Kidney tubule cell (primary cell): ENCODE measurements at regions not wholly inside any gene's neighbourhood (a gene's known extent, or its start where the extent isn't known, plus 50 kb on each side); places are given as distances from the start of the nearest gene placed in this dataset.
A peak's percentile ranks its signal among the peaks of the same experiment; 100 is the strongest.

Source experiments
- DNase-seq: peaks from one replicate; pipeline ENCODE4 v3.0.0-alpha.2; 2018; ENCODE audit warnings: low spot score

DNA sequence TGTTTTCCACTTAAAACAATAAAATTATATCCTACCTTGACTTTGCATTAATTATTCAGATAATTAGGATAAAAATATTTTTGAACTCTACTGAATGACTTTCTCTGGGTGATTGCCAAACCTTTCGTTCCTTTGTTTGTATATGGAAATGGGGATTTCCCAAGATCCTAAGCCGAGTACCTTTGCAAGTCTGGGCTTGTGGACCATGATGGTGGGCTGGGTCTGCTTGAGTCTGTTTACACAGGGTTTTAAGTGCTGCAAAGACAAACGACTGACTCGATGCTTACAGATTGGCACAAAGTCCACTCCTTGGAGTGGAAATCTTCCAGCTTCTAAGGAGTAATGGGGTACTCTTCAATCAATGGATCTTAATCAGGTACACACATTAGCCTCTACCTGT, 659.5 kb downstream of the TSN start:
- DNase-seq = peak; percentile 33

- no peak for DNase-seq
These were observed 661.7 kb downstream of the TSN start for GRCh38 chr2:122417114-122417513.

DNA sequence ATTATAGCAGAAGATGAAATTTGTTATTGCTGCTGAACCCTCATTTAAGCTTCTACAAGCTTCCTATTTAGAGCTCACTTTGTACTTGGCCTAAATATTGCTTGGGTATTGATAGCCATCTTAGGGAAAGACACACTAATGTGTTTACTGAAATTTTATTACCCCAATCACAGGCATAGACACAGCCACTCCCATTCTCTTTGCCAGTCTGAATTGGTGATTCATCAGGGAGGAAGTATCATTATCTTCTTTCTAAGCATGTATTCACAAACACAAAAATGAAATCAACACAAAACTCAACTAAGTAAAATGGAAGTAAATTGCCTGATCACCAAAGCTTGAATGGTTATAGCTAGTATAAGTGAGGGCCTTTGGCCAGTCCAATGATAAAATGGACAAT, 666.3 kb downstream of the TSN start:
- DNase-seq = no peak

DNA sequence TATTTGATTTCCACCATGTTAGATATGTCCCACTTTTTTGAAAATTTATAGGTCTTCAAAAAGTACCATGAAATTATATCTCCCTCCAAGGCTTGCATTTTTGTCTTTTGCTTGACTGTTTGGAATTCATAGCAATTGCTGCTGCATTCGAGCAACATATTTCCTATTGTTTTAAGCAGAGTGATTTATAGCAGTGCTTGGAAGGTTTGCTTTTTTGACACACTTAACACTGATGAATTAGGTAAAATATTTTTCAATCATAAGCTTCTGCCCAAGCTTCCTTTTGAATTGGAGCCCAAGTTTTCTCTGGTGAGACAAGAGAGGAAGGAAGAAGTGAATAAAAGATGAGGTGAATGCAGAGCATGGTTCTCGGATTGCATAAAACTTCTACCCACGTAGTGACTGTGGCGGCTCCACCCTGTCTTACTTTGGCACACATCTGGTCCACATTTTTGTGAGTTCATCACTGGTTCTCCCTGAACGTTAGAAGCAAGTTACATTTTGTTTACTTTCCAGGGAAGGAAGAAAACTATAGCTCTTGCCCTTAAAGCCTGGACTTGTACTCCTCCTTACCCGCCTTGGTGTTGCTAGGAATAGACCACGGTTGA, 667.0 kb downstream of the TSN start:
- DNase-seq = no peak

DNA sequence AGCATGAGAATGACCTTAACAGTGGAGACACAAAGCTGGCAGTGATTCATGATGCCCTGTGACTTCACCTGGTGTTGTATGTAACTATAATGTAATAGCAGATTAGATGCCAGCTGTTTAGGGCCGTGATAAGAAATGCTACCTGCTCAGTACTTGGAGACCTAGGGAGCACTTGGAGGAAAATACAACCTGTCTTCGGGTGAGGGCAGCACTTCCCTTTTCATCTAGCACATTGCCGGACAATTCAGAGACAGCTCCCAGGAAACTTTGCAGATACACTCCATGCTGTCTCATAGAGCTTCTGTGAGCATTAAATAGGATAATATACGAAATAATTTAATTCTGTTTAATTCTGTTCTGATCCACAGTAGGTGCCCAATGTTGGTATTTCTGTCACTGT, 668.5 kb downstream of the TSN start:
- DNase-seq = no peak

- DNase-seq = peak; percentile 95
These were observed 677.8 kb downstream of the TSN start for GRCh38 chr2:122433123-122433754.

DNA sequence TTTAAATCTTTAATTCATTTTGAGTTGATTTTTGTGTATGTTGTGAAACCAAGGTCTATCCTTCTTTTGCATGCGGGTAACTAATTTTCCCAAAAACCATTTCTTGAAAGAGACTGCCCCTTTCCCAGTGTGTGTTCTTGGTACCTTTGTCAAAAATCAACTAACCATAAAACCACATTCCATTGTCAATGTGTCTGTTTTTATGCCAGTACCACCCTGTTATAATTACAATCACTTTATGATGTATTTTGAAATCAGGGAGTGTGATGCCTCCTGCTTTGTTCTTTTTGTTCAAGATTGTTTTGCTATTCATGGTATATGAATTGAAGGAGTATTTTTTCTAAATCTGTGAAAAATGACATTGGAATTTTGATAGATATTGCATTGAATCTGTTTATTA, 689.6 kb downstream of the TSN start:
- no peak for DNase-seq

DNA sequence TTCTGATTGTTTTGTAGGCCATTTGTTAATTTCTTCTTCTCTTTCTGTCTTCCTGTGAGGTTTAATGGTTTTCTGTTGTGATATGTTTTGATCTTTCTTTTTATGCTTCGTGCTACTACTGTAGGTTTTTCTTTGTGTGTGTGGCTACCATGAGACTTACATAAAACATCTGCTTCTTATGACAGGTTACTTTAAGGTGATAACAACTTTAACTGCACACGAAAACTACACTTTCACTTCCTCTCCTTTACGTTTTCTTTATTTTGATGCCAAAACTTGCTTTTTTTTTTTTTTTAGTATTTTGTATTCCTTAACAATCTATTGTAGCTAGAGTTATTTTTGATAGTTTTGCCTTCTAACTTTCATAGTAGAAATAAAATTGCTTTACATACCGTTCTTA, 691.3 kb downstream of the TSN start:
- no peak for DNase-seq

GRCh38 chr2:122447237-122447636, 691.8 kb downstream of the TSN start:
- DNase-seq = no peak

GRCh38 chr2:122451040-122451439, 695.6 kb downstream of the TSN start:
- peak; percentile 59 for DNase-seq

DNA sequence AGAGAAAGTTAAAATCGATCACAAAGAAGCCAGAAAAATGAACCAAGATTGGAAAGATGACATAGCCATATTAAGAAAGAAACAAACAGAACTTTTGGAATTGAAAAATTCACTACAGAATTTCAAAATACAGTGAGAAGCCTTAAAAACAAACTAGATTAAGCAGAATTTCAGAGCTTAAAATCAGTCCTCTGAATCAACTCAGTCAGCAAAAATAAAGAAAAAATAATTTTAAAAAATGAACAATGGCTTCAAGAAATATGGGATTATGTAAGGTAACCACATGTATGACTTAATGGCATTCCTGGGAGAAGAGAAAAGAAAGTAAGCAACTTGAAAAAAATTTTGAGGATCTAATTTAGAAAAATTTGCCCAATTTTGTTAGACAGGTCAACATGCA, 696.2 kb downstream of the TSN start:
- no peak for DNase-seq

DNA sequence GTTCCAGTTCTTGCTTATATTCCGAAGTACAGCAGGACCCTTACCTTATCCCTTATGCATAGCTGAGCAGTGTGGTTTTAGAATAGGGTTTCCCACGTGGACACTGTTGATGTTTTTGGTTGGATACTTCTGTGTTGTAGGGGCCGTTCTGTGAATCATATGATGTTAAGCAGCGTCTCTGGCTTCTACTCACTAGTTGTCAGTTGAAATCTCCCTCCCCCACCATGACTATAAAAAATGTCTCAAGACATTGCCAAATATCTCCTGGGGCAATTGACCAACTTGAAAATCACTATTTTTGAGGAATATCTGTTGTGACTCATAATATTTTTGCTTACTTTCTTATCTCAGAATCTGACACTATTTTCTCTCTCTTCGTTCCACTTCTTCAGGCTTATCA, 713.7 kb downstream of the TSN start:
- no peak for DNase-seq

GRCh38 chr2:122471753-122472152, 716.3 kb downstream of the TSN start:
- no peak for DNase-seq

- no peak for DNase-seq
These were observed 722.7 kb downstream of the TSN start for GRCh38 chr2:122478117-122478516.

- no peak for DNase-seq
These were observed 723.3 kb downstream of the TSN start for GRCh38 chr2:122478771-122479170.

DNA sequence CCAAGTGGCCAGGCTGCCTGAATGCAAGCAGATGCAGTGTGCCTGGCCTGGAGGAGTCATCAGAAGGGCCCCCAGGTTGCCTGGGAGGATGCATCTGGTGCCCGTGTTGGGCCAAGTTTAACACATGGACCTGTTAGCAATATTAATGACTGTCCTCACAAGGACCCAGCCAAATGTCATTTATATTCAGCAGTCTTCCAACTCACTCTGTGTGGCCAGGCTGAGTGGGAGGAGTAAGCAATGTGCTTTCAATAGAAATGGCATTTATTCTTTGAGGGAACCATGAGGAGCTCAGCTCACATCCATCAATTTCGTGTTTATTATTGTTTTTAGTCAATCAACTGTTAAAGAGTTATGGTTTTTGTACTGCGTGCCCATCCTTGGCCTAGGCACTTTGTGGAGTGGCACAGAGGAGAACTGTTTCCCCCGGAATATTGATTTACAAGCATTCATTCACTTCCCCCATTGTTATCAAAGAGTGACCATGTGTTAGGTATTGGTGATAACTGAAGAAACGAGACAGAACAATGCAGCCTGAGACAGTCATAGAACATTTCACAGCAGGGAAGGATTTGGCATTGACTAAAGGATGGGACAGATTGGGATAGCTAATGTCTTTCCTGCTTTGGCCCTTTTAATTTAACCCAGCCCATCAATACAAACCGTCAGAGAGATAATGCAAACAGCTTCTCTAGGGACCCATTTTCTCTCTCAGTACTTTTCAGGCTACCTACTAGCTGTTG, 725.2 kb downstream of the TSN start:
- no peak for DNase-seq

DNA sequence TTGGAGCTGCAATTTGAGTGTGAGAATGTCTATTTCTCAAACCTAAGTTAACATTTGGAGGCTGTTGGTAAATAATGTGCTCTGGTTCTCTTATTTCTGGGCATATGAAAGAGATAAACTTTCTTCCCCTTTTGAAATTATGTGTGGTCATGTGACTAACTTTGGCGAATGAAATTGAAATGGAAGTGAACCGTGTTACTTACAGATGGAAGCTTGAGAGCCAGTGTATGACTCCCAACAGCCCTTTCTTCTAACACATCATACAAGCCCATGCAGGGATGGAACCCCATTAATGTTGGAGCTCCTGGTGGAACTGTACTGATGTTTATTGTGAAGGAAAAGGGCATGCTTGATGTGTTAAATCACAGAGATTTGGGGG, 725.8 kb downstream of the TSN start:
- DNase-seq = no peak

DNA sequence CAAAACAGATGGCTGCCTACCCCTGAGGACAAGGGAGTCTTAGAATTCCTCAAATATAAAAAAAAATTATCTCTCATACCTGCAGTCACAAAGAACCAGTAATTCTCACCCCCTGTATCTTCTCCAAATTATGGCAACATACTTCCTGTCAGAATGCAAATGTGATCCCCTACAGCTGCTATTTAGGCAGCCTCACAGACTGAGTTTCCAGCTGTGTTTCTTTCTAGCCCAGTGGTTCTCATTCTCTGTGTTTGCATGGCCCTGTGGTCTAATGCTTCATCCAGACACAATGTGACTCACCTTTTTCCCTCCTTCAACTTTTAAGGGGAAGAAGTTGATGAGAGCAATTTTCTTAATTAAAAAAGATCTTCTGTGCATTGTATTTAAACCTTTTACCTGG, 726.3 kb downstream of the TSN start:
- peak; percentile 51 for DNase-seq

GRCh38 chr2:122486086-122486485, 730.6 kb downstream of the TSN start:
- no peak for DNase-seq

GRCh38 chr2:122486705-122487415, 731.4 kb downstream of the TSN start:
- DNase-seq = no peak

- peak; percentile 34 for DNase-seq
These were observed 735.6 kb downstream of the TSN start for GRCh38 chr2:122491011-122491410.

DNA sequence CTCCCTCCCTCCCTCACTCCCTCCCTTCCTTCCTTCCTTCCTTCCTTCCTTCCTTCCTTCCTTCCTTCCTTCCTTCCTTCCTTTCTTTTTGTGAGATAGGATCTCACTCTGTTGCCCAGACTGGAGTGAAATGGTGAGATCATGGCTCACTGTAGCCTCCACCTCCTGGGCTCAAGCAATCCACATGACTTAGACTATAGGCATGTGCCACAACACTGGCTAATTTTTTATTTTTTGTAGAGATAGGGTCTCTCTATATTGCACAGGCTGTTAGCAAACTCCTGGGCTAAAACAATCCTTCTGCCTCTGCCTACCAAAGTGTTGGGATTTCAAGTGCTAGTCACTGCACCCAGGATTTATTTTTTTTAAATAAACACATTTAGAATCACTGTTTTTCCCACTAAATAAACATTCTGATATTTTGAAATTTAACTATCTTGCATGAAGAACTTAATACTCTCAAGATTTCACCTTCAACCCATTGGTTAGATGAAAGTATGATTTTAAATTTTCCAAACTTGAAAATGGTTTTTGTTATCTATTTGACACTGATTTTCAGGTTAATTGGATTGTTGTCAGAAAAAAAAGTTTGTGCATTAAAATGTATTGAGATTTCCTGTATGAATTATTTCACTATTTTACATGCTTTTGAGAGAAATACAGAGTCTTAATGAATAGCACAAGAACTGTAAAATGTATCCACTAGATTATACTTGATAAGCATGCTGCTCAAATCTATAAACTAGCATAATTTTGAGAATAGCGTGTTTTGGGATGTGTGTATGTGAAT, 745.1 kb downstream of the TSN start:
- no peak for DNase-seq
